OCI-LY1 (cell line): ENCODE measurements at regions not wholly inside any gene's neighbourhood (a gene's known extent, or its start where the extent isn't known, plus 50 kb on each side); places are given as distances from the start of the nearest gene placed in this dataset.
"Not testable (repeated sequence)": the region's sequence is repeated elsewhere in the genome, so short reads cannot be mapped to it uniquely, and the experiment has no call there.

Source experiments
- H2AFZ ChIP-seq: fragments of 200-600 bp; sonication (generic), shearing (Covaris generic); 2 replicates; pipeline ENCODE4 v1.6.0; 2014; ENCODE audit warnings: antibody characterized with exemption, mild to moderate bottlenecking, low read length
- H3F3A ChIP-seq: fragments of 200-600 bp; sonication (generic), shearing (Covaris generic); 2 replicates; pipeline ENCODE4 v1.6.0; 2014; ENCODE audit warnings: mild to moderate bottlenecking, antibody characterized with exemption, low read length, moderate library complexity; ENCODE audit not compliant: insufficient read depth
- H3K27ac ChIP-seq: fragments of 200-600 bp; sonication (generic); 2 replicates; pipeline ENCODE4 v1.5.1; 2014; ENCODE audit warnings: low read length, mixed run types, mild to moderate bottlenecking, low read depth; ENCODE audit not compliant: poor library complexity, severe bottlenecking
- H3K27me3 ChIP-seq: fragments of 200-600 bp; sonication (generic); 2 replicates; pipeline ENCODE4 v1.6.0; 2014; ENCODE audit warnings: antibody characterized with exemption, mild to moderate bottlenecking, low read length, moderate library complexity; ENCODE audit not compliant: insufficient read depth
- H3K36me3 ChIP-seq: fragments of 200-600 bp; sonication (generic); 2 replicates; pipeline ENCODE4 v1.6.1; 2014; ENCODE audit warnings: mild to moderate bottlenecking, antibody characterized with exemption, low read length, moderate library complexity, mixed read lengths; ENCODE audit not compliant: insufficient read depth
- H3K4me1 ChIP-seq: fragments of 200-600 bp; sonication (generic); 2 replicates; pipeline ENCODE4 v1.5.1; 2014; ENCODE audit warnings: mild to moderate bottlenecking, low read length, moderate library complexity; ENCODE audit not compliant: insufficient read depth, severe bottlenecking
- H3K4me2 ChIP-seq: fragments of 200-600 bp; sonication (generic), shearing (Covaris generic); 2 replicates; pipeline ENCODE4 v1.6.1; 2014; ENCODE audit warnings: low read length
- H3K4me3 ChIP-seq: fragments of 200-600 bp; sonication (generic); 2 replicates; pipeline ENCODE4 v1.5.1; 2014; ENCODE audit warnings: low read length, low read depth, mild to moderate bottlenecking, mixed read lengths; ENCODE audit not compliant: poor library complexity, severe bottlenecking
- H3K79me2 ChIP-seq: fragments of 200-600 bp; shearing (Covaris generic); 2 replicates; pipeline ENCODE4 v1.6.1; 2016; ENCODE audit warnings: mixed run types, low read length, mixed read lengths; ENCODE audit not compliant: insufficient read depth
- H3K9ac ChIP-seq: fragments of 200-600 bp; sonication (generic), shearing (Covaris generic); 2 replicates; pipeline ENCODE4 v1.6.1; 2014; ENCODE audit warnings: mild to moderate bottlenecking, low read length, mixed read lengths
- H3K9me2 ChIP-seq: fragments of 200-600 bp; sonication (generic), shearing (Covaris generic); 2 replicates; pipeline ENCODE4 v1.6.1; 2014; ENCODE audit warnings: low read depth, mild to moderate bottlenecking, low read length, mixed read lengths
- H3K9me3 ChIP-seq: fragments of 200-600 bp; shearing (Covaris generic); 2 replicates; pipeline ENCODE4 v1.6.1; 2014; ENCODE audit warnings: low read length, mixed read lengths
- H4K20me1 ChIP-seq: fragments of 200-600 bp; sonication (generic), shearing (Covaris generic); 2 replicates; pipeline ENCODE4 v1.6.0; 2016; ENCODE audit warnings: mild to moderate bottlenecking, low read length; ENCODE audit not compliant: insufficient read depth
- CTCF ChIP-seq: fragments of 200-600 bp; sonication (generic), shearing (Covaris generic); IDR thresholded peaks from 2 replicates; pipeline ENCODE4 v1.5.1; 2017; ENCODE audit warnings: mild to moderate bottlenecking, antibody characterized with exemption, low read length, moderate library complexity, mixed read lengths
- EZH2 ChIP-seq: fragments of 200-600 bp; sonication (generic), shearing (Covaris generic); IDR thresholded peaks from 2 replicates; pipeline ENCODE4 v1.8.0; 2017; ENCODE audit warnings: borderline replicate concordance, mixed run types, mild to moderate bottlenecking, antibody characterized with exemption, low read length, moderate library complexity, mixed read lengths

DNA sequence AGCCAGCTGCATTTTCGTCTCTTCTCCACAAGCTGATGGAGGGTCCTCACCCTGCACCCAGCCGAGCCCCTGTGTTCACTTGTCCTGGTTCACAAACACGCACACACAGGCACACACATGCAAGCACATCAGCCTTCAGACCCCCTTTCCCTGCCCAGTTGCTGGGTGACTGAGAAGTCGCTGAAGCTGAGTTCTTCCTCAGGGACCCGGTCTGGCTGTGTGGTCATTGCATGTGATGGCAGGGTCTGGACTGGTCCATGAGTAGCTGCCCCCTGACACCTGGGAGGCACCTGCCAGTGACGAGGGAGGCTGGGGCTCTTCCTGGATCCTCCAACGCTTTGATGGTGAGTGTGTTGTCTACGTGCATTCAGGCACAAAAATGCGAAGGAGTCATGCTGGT lies 546.1 kb upstream of the SALL3 start:
- no peaks in the 10 kb centered on the region for H3F3A ChIP-seq
- no peaks in the 10 kb centered on the region for H3K9me2 ChIP-seq
- H3K4me2 ChIP-seq = no peak overlapping the region
- no peak overlapping the region for H3K9ac ChIP-seq
- no peaks in the 10 kb centered on the region for H3K9me3 ChIP-seq
- no peaks in the 10 kb centered on the region; the same call in 1 of the 2 replicates for H3K27me3 ChIP-seq
- TF ChIP-seq CTCF = no peak
- no peak for TF ChIP-seq EZH2
- no peak overlapping the region for H2AFZ ChIP-seq
- no peak overlapping the region for H3K27ac ChIP-seq
- H3K4me1 ChIP-seq = no peaks in the 10 kb centered on the region
- no peaks in the 10 kb centered on the region for H3K36me3 ChIP-seq
- H3K79me2 ChIP-seq = no peaks in the 10 kb centered on the region
- no peak overlapping the region for H3K4me3 ChIP-seq
- H4K20me1 ChIP-seq = no peaks in the 10 kb centered on the region

DNA sequence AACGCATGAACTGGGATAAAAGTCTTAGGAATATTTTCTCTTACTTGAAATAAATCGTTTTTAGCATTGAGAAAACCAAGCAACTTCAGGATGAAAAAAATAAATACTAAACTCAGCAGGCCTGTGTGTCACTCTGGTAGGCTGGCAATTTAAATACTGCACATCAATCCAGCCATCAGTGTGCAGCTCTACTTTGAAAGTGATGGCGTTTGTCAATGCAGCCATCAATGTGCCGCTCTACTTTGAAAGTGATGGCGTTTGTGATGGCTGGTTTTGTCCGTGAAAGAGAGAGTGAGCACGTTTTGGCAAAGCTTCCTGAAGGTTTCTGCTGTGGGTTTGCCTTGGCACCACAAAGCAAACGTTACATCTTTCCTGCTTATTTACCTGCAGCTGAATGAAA lies 543.5 kb upstream of the SALL3 start:
- no peaks in the 10 kb centered on the region for H3K79me2 ChIP-seq
- H3K4me1 ChIP-seq = no peaks in the 10 kb centered on the region
- H3K9me3 ChIP-seq = no peaks in the 10 kb centered on the region
- no peak overlapping the region for H3K9ac ChIP-seq
- H3K9me2 ChIP-seq = no peaks in the 10 kb centered on the region
- H3K4me2 ChIP-seq = no peak overlapping the region
- H3K27me3 ChIP-seq = no peaks in the 10 kb centered on the region; the same call in 1 of the 2 replicates
- H3K36me3 ChIP-seq = no peaks in the 10 kb centered on the region
- TF ChIP-seq CTCF (no peak), EZH2 (no peak)
- H2AFZ ChIP-seq = no peak overlapping the region
- no peak overlapping the region for H3K27ac ChIP-seq
- no peaks in the 10 kb centered on the region for H3F3A ChIP-seq
- no peak overlapping the region for H3K4me3 ChIP-seq
- no peaks in the 10 kb centered on the region for H4K20me1 ChIP-seq

GRCh38 chr18:78438235-78438634 lies 541.4 kb upstream of the SALL3 start:
- not testable (repeated sequence) for H3K27ac ChIP-seq, H3K27me3 ChIP-seq, H2AFZ ChIP-seq, H3K9me3 ChIP-seq, H3K9ac ChIP-seq, H3K4me2 ChIP-seq, H4K20me1 ChIP-seq, H3K79me2 ChIP-seq, H3K9me2 ChIP-seq, H3K4me3 ChIP-seq, H3F3A ChIP-seq, H3K4me1 ChIP-seq, H3K36me3 ChIP-seq

DNA sequence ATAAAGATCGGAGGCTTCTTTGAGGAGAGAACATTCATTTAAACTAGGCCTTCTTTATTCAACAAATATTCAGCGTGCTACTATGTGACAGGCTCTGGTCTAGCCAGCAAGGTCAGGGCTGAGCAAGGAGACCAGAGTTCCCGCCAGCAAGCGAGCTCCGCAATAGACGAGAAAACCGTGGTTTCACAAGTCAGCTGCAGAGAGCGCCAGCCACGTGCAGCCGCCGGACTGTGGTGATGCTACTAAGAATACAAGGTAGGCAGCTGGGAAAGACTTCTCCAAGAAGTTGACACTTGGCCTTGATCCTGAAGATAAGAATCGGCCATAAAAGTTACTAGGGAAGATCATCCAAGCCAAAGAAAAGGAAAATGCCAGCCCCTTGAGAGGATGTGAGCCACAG lies 533.7 kb upstream of the SALL3 start:
- Histone ChIP-seq H3K36me3 (no peaks in the 10 kb centered on the region), H3F3A (no peaks in the 10 kb centered on the region), H3K9ac (no peak overlapping the region), H3K4me3 (no peak overlapping the region), H3K79me2 (no peaks in the 10 kb centered on the region), H4K20me1 (no peaks in the 10 kb centered on the region), H3K27ac (no peak overlapping the region), H3K4me2 (no peak overlapping the region), H3K27me3 (no peaks in the 10 kb centered on the region), H3K9me2 (no peaks in the 10 kb centered on the region), H2AFZ (no peak overlapping the region), H3K4me1 (no peaks in the 10 kb centered on the region), H3K9me3 (no peaks in the 10 kb centered on the region)
- TF ChIP-seq EZH2 (no peak), CTCF (no peak)
